ENCODE measurements at regions not wholly inside any gene's neighbourhood (a gene's known extent, or its start where the extent isn't known, plus 50 kb on each side); places are given as distances from the start of the nearest gene placed in this dataset.

DNA sequence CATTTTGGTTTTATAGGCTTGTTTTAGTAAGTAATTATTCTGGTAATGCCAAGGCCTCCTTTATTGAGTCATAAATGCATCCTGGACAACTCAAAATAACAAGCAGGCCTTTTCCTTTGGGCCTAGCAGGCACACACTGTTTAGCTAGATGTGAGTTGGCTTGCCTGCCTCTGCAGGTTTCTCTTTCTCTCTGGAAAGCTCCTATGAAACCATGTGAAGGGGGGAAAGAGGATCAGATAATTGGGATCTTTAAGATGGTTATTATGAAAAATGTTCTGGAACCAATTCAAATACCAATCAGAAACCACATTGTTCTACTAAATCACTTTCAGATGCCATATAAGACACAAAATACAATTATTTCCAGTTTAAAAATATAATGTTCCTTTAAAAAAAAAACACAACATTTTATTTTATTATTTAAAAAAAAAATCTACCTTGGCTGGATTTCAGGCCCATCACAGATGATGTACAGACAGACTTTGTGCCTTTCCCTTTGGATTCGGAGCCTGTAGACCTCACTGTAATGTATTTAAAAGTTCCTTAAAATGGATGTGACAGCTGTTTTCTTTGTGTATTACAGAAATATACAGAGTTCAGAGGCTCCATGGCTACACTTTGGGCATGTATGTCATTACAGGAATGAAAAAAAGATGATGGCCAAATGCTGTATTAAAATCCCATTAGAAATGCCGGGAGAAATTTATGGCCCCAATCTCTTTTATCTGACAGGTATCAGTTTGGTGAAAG is 80.2 kb downstream of the NTMT2 start:
- TF ChIP-seq, protein P1, sequence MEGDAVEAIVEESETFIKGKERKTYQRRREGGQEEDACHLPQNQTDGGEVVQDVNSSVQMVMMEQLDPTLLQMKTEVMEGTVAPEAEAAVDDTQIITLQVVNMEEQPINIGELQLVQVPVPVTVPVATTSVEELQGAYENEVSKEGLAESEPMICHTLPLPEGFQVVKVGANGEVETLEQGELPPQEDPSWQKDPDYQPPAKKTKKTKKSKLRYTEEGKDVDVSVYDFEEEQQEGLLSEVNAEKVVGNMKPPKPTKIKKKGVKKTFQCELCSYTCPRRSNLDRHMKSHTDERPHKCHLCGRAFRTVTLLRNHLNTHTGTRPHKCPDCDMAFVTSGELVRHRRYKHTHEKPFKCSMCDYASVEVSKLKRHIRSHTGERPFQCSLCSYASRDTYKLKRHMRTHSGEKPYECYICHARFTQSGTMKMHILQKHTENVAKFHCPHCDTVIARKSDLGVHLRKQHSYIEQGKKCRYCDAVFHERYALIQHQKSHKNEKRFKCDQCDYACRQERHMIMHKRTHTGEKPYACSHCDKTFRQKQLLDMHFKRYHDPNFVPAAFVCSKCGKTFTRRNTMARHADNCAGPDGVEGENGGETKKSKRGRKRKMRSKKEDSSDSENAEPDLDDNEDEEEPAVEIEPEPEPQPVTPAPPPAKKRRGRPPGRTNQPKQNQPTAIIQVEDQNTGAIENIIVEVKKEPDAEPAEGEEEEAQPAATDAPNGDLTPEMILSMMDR (conservative IDR thresholded peaks at IDR 0.05), result no peak
- no peak for TF ChIP-seq ZFX (IDR thresholded peaks at IDR 0.05)
